Vagina (tissue), 2 donors: ENCODE measurements at regions not wholly inside any gene's neighbourhood (a gene's known extent, or its start where the extent isn't known, plus 50 kb on each side); places are given as distances from the start of the nearest gene placed in this dataset.

Experiments
- CTCF ChIP-seq, 3 experiments: fragments of 450-650 bp in 2 of 3; fragments of 200-600 bp in 1 of 3; sonication (generic) in 1 of 3; IDR thresholded peaks; one replicate each; pipeline ENCODE4 v1.5.1; 2017 to 2019; ENCODE audit warnings: antibody characterized with exemption in 3 of 3, mild to moderate bottlenecking in 2 of 3, moderate library complexity in 2 of 3
- POLR2A ChIP-seq, 2 donors: fragments of 450-650 bp; IDR thresholded peaks; one replicate each; pipeline ENCODE4 v1.6.1; 2017; ENCODE audit warnings: antibody characterized with exemption in 2 of 2, mild to moderate bottlenecking in 2 of 2, moderate library complexity in 2 of 2
- POLR2AphosphoS5 ChIP-seq, 2 donors: sonication (generic); formaldehyde crosslinking; IDR thresholded peaks; one replicate each; pipeline ENCODE4 v1.9.0; 2017; ENCODE audit warnings: antibody characterized with exemption in 2 of 2, mild to moderate bottlenecking in 2 of 2, low read depth in 1 of 2; ENCODE audit not compliant: insufficient read depth in 1 of 2

- TF ChIP-seq POLR2A (IDR thresholded peaks at IDR 0.05) (no peak), CTCF (IDR thresholded peaks at IDR 0.05) (no peak), POLR2AphosphoS5 (IDR thresholded peaks at IDR 0.05; ENCODE audit: insufficient read depth in 1 of 2, low read depth in 1 of 2) (no peak)
These were observed 124.1 kb upstream of the ACO1 start for GRCh38 chr9:32260151-32260862.
